22Rv1 (cell line): ENCODE measurements at regions not wholly inside any gene's neighbourhood (a gene's known extent, or its start where the extent isn't known, plus 50 kb on each side); places are given as distances from the start of the nearest gene placed in this dataset.

Experiments used
- H3K27ac ChIP-seq: fragments of 450-650 bp; 2 replicates; pipeline ENCODE4 v1.5.1; 2017
- CTCF ChIP-seq: fragments of 450-650 bp; IDR thresholded peaks from 2 replicates; pipeline ENCODE4 v1.5.1; 2017; ENCODE audit warnings: mild to moderate bottlenecking
- ZFX ChIP-seq: fragments of 450-650 bp; IDR thresholded peaks from 2 replicates; pipeline ENCODE4 v1.6.1; 2017; ENCODE audit warnings: antibody characterized with exemption, borderline replicate concordance

- H3K27ac ChIP-seq, result no peak overlapping the region
- TF ChIP-seq CTCF (no peak), ZFX (no peak)
Measured at GRCh38 chr11:38252620-38253019, 1654.6 kb upstream of the RAG2 start.

- TF ChIP-seq CTCF (no peak), ZFX (no peak)
- no peak overlapping the region for H3K27ac ChIP-seq
Measured at GRCh38 chr11:38246451-38246850, 1648.4 kb upstream of the RAG2 start.

- TF ChIP-seq ZFX (no peak), CTCF (no peak)
- no peak overlapping the region for H3K27ac ChIP-seq
Measured at GRCh38 chr11:38226684-38227083, 1628.6 kb upstream of the RAG2 start.

GRCh38 chr11:38221295-38221694 is 1623.3 kb upstream of the RAG2 start:
- TF ChIP-seq CTCF, result no peak
- TF ChIP-seq ZFX, result no peak
- no peak overlapping the region for H3K27ac ChIP-seq

- H3K27ac ChIP-seq, result no peak overlapping the region
- TF ChIP-seq CTCF (no peak), ZFX (no peak)
Measured at GRCh38 chr11:38219636-38220035, 1621.6 kb upstream of the RAG2 start.

GRCh38 chr11:38208951-38209350 is 1610.9 kb upstream of the RAG2 start:
- TF ChIP-seq CTCF, result no peak
- TF ChIP-seq ZFX, result no peak
- no peak overlapping the region for H3K27ac ChIP-seq

GRCh38 chr11:38206663-38207062 is 1608.6 kb upstream of the RAG2 start:
- no peak overlapping the region for H3K27ac ChIP-seq
- TF ChIP-seq ZFX (no peak), CTCF (no peak)
